Gastroesophageal sphincter (tissue), 3 donors: ENCODE measurements at regions not wholly inside any gene's neighbourhood (a gene's known extent, or its start where the extent isn't known, plus 50 kb on each side); places are given as distances from the start of the nearest gene placed in this dataset.

ENCODE experiments used
- CTCF ChIP-seq, 4 experiments: fragments of 200-600 bp in 2 of 4; fragments of 450-650 bp in 2 of 4; sonication (generic) in 1 of 4; IDR thresholded peaks; one replicate each; pipeline ENCODE4 v1.5.1; 2017 to 2019; ENCODE audit warnings: antibody characterized with exemption in 4 of 4, mild to moderate bottlenecking in 2 of 4, moderate library complexity in 2 of 4
- POLR2A ChIP-seq, 2 donors: fragments of 450-650 bp; IDR thresholded peaks; one replicate each; pipeline ENCODE4 v1.6.1; 2017; ENCODE audit warnings: antibody characterized with exemption in 2 of 2, mild to moderate bottlenecking in 2 of 2, moderate library complexity in 1 of 2

GRCh38 chr13:99792079-99792921 lies 179.3 kb downstream of the ZIC5 start:
- TF ChIP-seq POLR2A (IDR thresholded peaks at IDR 0.05) = no peak
- no peak for TF ChIP-seq CTCF (IDR thresholded peaks at IDR 0.05)
